ENCODE measurements at regions not wholly inside any gene's neighbourhood (a gene's known extent, or its start where the extent isn't known, plus 50 kb on each side); places are given as distances from the start of the nearest gene placed in this dataset.

DNA sequence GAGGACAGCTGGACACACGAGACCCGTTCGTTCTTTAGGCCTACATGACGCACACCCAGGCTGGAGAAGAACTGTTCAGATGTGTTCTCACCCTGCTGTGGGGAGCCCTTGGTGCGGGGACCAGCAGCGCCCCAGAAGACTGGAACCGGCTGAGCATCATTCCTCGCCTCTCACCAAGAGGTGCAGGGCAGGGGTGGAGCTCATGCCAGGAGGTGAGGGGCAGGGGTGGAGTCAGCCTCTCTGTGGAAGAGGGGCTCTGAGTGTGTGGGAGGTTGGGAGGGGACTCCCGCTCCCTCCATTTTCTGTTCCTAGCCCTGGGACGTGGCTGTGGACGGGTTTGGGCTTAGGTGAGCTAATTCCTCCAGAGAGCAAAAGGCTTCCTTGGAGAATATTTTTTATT is 66.0 kb upstream of the SHH start:
- no peaks in the 10 kb centered on the region for H3K4me1 ChIP-seq (ENCODE audit: insufficient read depth, low read length)
- H3K36me3 ChIP-seq (ENCODE audit: insufficient read depth, low read length) = no peaks in the 10 kb centered on the region
- no peaks in the 10 kb centered on the region for H3K27me3 ChIP-seq (ENCODE audit: insufficient read depth, low read length)
- no peak overlapping the region for H2AFZ ChIP-seq (ENCODE audit: low read depth, low read length)
- H3K4me3 ChIP-seq (ENCODE audit: low read length) = no peak overlapping the region
- H3K9me3 ChIP-seq (ENCODE audit: low read length) = no peaks in the 10 kb centered on the region

- Histone ChIP-seq H3K27me3 (ENCODE audit: insufficient read depth, low read length) (no peaks in the 10 kb centered on the region), H3K4me3 (ENCODE audit: low read length) (no peak overlapping the region), H3K9me3 (ENCODE audit: low read length) (no peaks in the 10 kb centered on the region), H3K36me3 (ENCODE audit: insufficient read depth, low read length) (no peaks in the 10 kb centered on the region), H2AFZ (ENCODE audit: low read depth, low read length) (no peak overlapping the region), H3K4me1 (ENCODE audit: insufficient read depth, low read length) (no peaks in the 10 kb centered on the region)
These were observed 64.9 kb upstream of the SHH start for GRCh38 chr7:155877167-155877566.

DNA sequence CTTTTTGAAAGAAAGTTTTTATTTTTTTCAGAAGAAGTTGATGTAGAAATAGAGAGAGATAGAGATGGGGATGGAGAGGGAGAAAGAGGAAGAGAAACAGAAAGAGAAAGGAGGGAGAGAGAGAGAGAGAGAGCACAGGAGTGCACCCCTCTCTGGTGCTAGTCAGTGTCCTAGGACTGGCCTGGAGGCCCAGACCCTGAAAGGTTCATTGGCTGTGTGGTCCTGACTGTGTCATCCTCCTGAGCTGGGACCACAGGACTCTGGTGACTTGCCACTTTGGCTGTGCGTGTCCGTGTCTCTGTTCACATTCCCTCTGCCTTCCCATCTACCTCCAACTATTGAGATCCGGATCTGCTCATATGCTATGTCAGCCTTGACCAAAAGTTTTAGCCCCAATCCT is 62.1 kb upstream of the SHH start:
- Histone ChIP-seq H3K9me3 (ENCODE audit: low read length) (no peaks in the 10 kb centered on the region), H3K36me3 (ENCODE audit: insufficient read depth, low read length) (no peaks in the 10 kb centered on the region), H3K27me3 (ENCODE audit: insufficient read depth, low read length) (no peaks in the 10 kb centered on the region), H3K4me3 (ENCODE audit: low read length) (no peak overlapping the region), H2AFZ (ENCODE audit: low read depth, low read length) (no peak overlapping the region), H3K4me1 (ENCODE audit: insufficient read depth, low read length) (no peaks in the 10 kb centered on the region)

DNA sequence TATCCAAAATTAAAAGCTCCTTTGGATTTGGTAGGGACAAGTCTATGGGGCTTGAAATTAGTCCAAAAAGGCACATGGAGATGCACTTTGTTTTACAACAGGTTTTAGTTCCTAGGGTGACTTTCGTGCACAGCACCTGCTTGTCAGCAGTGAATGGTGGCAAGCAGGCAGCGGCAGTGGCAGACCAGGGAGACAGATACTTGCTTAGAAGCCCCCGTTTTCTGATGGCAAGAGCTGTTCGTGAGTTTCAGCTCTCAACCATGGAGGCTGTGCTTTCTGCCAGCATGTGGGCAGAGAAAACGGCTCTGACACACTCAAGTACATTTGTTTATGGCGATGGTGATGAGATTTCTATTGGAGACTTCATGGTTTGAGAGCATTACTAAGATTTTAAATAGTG is 61.7 kb upstream of the SHH start:
- Histone ChIP-seq H3K36me3 (ENCODE audit: insufficient read depth, low read length) (no peaks in the 10 kb centered on the region), H3K4me3 (ENCODE audit: low read length) (no peak overlapping the region), H3K9me3 (ENCODE audit: low read length) (no peaks in the 10 kb centered on the region), H3K27me3 (ENCODE audit: insufficient read depth, low read length) (no peaks in the 10 kb centered on the region), H2AFZ (ENCODE audit: low read depth, low read length) (no peak overlapping the region), H3K4me1 (ENCODE audit: insufficient read depth, low read length) (no peaks in the 10 kb centered on the region)

DNA sequence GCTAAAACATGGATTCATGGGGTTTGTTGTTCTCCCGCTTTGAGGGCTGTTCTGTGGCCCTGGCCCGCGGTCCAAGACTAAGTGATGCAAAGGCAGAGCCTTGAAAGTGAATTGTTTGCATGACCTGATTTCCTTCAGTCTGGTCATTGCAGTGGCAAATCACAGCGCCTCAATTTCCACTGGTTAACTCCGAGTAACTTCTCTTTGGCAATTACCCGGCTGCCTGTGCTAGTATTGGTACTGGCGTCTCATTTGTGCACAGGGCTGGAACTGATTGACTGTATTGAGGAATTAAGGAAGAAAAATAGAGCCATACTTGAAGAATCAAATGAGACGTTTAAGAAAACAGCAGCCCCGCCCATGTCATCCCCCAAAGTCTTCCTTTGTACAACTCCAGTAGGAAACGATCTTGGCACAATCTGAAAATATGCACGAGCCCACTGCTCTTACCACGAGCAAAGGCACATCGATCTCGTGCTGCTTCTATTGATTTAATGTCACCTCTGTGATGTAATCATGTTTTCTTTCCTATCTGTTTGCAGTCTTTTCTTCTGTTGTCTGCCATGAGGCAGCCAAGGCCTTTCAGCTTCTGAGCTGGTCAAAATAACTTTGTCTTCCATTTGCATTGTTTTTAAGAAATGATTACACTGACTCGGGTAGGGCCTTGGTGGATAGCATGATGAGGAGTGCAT is 60.6 kb upstream of the SHH start:
- H3K9me3 ChIP-seq (ENCODE audit: low read length) = no peaks in the 10 kb centered on the region
- no peak overlapping the region for H2AFZ ChIP-seq (ENCODE audit: low read depth, low read length)
- H3K4me1 ChIP-seq (ENCODE audit: insufficient read depth, low read length) = no peaks in the 10 kb centered on the region
- no peaks in the 10 kb centered on the region for H3K27me3 ChIP-seq (ENCODE audit: insufficient read depth, low read length)
- no peaks in the 10 kb centered on the region for H3K36me3 ChIP-seq (ENCODE audit: insufficient read depth, low read length)
- H3K4me3 ChIP-seq (ENCODE audit: low read length) = no peak overlapping the region

DNA sequence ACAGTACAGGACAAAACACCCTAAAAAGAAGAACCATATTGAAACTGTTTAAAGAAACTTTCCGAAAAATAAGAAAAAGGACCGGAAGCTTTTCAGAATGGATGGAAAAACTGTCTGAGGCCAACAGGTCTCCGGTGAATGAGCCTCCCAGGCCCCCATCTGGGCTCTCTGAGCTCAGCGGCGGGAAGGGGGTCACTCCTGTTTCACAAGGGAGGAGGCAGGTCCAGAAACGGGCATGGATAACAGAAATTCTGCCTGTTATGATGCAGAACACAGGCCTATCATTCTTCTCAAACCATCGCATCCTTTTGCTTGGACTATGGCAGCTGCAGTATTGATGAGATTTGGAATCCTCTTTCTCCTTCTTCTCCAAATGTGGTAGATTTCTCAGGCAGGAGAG is 58.9 kb upstream of the SHH start:
- no peaks in the 10 kb centered on the region for H3K9me3 ChIP-seq (ENCODE audit: low read length)
- no peaks in the 10 kb centered on the region for H3K4me1 ChIP-seq (ENCODE audit: insufficient read depth, low read length)
- no peak overlapping the region for H3K4me3 ChIP-seq (ENCODE audit: low read length)
- no peaks in the 10 kb centered on the region for H3K36me3 ChIP-seq (ENCODE audit: insufficient read depth, low read length)
- H3K27me3 ChIP-seq (ENCODE audit: insufficient read depth, low read length) = no peaks in the 10 kb centered on the region
- no peak overlapping the region for H2AFZ ChIP-seq (ENCODE audit: low read depth, low read length)

DNA sequence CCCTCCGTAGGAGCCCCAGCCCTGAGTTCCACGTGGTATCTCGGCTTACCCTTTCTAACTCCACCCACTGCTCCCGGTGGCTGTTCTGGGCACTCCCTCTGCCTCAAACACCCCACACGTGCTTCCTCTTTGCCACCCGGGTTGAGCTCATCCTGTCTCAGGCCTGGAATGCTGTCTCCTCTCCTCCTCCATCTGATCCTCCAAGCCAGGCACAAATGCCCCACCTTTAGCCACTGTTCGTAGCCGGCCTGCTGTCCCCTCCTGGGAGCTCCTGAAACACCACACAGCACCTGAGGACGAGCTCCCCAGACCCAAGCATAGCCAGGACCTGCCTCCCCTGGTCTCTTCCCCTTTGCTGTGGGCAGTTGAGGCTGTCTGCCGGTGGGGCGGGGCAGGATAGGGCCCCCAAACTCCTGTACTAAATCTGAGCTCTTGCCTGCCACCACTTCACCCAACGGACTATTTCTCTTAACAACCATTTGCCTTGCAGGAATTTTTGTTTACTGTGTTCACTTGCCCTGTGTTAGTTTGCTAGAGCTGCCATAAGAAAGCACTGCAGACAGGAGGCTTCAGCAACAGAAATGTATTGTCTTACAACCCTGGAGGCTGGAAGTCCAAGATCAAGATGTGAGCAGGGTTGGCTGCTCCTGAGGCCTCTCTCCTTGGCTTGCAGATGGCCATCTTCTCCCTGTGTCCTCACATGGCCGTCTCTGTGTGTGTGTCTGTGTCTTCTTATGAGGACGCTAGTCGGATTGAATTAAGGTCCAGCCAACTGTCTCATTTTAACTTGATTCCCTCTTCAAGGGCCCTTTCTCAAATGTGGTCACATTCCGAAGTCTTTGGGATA is 58.3 kb upstream of the SHH start:
- Histone ChIP-seq H3K36me3 (ENCODE audit: insufficient read depth, low read length) (no peaks in the 10 kb centered on the region), H3K4me1 (ENCODE audit: insufficient read depth, low read length) (no peaks in the 10 kb centered on the region), H3K27me3 (ENCODE audit: insufficient read depth, low read length) (peaks cover 5% of the 10 kb centered on the region), H3K9me3 (ENCODE audit: low read length) (no peaks in the 10 kb centered on the region), H2AFZ (ENCODE audit: low read depth, low read length) (no peak overlapping the region), H3K4me3 (ENCODE audit: low read length) (no peak overlapping the region)

- Histone ChIP-seq H3K27me3 (ENCODE audit: insufficient read depth, low read length) (peaks cover 7% of the 10 kb centered on the region), H3K9me3 (ENCODE audit: low read length) (no peaks in the 10 kb centered on the region), H3K4me1 (ENCODE audit: insufficient read depth, low read length) (no peaks in the 10 kb centered on the region), H2AFZ (ENCODE audit: low read depth, low read length) (no peak overlapping the region), H3K4me3 (ENCODE audit: low read length) (no peak overlapping the region), H3K36me3 (ENCODE audit: insufficient read depth, low read length) (no peaks in the 10 kb centered on the region)
These were observed 57.5 kb upstream of the SHH start for GRCh38 chr7:155869784-155870076.

- no peak overlapping the region for H3K4me3 ChIP-seq (ENCODE audit: low read length)
- no peaks in the 10 kb centered on the region for H3K9me3 ChIP-seq (ENCODE audit: low read length)
- no peaks in the 10 kb centered on the region for H3K36me3 ChIP-seq (ENCODE audit: insufficient read depth, low read length)
- H3K27me3 ChIP-seq (ENCODE audit: insufficient read depth, low read length) = peaks cover 7% of the 10 kb centered on the region
- H2AFZ ChIP-seq (ENCODE audit: low read depth, low read length) = no peak overlapping the region
- no peaks in the 10 kb centered on the region for H3K4me1 ChIP-seq (ENCODE audit: insufficient read depth, low read length)
These were observed 56.9 kb upstream of the SHH start for GRCh38 chr7:155868955-155869783.

- Histone ChIP-seq H3K27me3 (ENCODE audit: insufficient read depth, low read length) (peaks cover 7% of the 10 kb centered on the region), H3K4me3 (ENCODE audit: low read length) (no peak overlapping the region), H2AFZ (ENCODE audit: low read depth, low read length) (no peak overlapping the region), H3K36me3 (ENCODE audit: insufficient read depth, low read length) (no peaks in the 10 kb centered on the region), H3K9me3 (ENCODE audit: low read length) (no peaks in the 10 kb centered on the region), H3K4me1 (ENCODE audit: insufficient read depth, low read length) (no peaks in the 10 kb centered on the region)
These were observed 55.6 kb upstream of the SHH start for GRCh38 chr7:155867734-155868400.

DNA sequence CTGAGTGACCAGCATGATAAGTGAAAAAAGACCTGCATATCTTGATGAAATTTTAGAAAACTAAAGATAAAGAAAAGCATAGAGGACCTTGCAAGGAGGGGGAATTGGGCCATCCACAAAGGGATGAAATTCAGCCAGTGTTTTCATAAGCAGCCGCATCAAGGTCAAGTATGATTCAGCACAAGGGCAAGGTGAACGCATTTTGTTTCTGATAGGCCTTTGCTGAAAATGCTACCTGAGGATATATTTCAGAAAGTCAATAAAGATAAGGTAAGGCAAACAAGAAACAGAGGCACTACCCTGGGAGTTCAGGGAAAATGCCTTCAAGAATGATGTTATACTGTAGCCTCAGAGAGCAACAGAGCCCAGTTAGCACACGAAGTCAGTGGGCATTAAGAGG is 55.0 kb upstream of the SHH start:
- Histone ChIP-seq H3K9me3 (ENCODE audit: low read length) (no peaks in the 10 kb centered on the region), H3K36me3 (ENCODE audit: insufficient read depth, low read length) (no peaks in the 10 kb centered on the region), H3K27me3 (ENCODE audit: insufficient read depth, low read length) (peaks cover 7% of the 10 kb centered on the region), H3K4me3 (ENCODE audit: low read length) (no peak overlapping the region), H2AFZ (ENCODE audit: low read depth, low read length) (no peak overlapping the region), H3K4me1 (ENCODE audit: insufficient read depth, low read length) (no peaks in the 10 kb centered on the region)

DNA sequence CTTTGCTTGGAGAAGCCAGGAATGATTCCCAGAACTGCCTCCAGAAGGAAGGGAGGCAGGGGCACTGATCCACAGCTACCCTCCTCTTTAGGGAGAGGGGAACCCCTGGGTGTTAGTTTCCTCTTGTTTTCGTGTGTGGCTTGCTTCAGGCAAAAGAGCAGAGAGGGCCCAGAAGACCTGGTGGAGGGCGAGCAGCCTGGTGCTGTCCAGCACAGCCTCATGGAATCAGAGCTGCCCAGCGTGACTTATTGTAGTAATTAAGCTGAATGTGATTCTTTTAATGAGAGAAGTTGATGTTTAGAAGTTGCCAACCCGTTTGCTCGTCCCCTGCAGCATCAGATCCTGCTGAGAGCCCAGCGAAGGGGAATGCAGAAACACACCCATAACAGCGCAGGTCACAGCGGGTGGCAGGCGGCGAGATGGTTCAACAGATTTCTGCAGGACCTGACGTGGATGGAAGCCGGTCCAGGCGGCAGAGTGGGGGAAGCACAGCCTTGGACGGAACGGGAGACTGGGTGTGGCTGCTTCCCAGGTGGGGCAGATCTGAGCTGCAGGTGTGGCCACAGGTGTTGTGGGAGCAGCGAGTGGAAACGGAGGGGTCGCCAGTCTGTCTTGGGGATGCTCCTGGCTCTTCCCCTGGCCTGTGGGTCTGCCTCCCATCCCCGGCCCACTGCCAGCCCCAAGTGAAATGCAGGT is 53.7 kb upstream of the SHH start:
- no peaks in the 10 kb centered on the region for H3K4me1 ChIP-seq (ENCODE audit: insufficient read depth, low read length)
- H3K4me3 ChIP-seq (ENCODE audit: low read length) = no peak overlapping the region
- H3K9me3 ChIP-seq (ENCODE audit: low read length) = no peaks in the 10 kb centered on the region
- H2AFZ ChIP-seq (ENCODE audit: low read depth, low read length) = no peak overlapping the region
- no peaks in the 10 kb centered on the region for H3K36me3 ChIP-seq (ENCODE audit: insufficient read depth, low read length)
- H3K27me3 ChIP-seq (ENCODE audit: insufficient read depth, low read length) = peaks cover 7% of the 10 kb centered on the region
